ENCODE measurements at regions not wholly inside any gene's neighbourhood (a gene's known extent, or its start where the extent isn't known, plus 50 kb on each side); places are given as distances from the start of the nearest gene placed in this dataset.

GRCh38 chr1:18549106-18549505, 68.4 kb downstream of the KLHDC7A start:
- H3K4me2 ChIP-seq: no peak overlapping the region
- 58% methylated on average over 10 of the region's 10 CpGs for WGBS (ENCODE audit: missing lambda C conversion rate)
- H3K9me3 ChIP-seq: no peaks in the 10 kb centered on the region
- H3K4me1 ChIP-seq: no peaks in the 10 kb centered on the region
- ChIA-PET CTCF (interaction anchor here (2.0 kb wide), 1 partner anchor 32 kb away, joined by 5 read pairs; no protein-coding TSS in a partner anchor), POLR2A (no interaction called here)
- no peak overlapping the region for H3K4me3 ChIP-seq
- TF ChIP-seq, protein P1, sequence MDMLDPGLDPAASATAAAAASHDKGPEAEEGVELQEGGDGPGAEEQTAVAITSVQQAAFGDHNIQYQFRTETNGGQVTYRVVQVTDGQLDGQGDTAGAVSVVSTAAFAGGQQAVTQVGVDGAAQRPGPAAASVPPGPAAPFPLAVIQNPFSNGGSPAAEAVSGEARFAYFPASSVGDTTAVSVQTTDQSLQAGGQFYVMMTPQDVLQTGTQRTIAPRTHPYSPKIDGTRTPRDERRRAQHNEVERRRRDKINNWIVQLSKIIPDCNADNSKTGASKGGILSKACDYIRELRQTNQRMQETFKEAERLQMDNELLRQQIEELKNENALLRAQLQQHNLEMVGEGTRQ (IDR thresholded peaks at IDR 0.05): no peak
- no peak for TF ChIP-seq FOSB (CRISPR knock-in tag; IDR thresholded peaks at IDR 0.05)
- no peak overlapping the region for H3K27ac ChIP-seq
- DNase-seq (ENCODE audit: low read depth in 1 of 2, low spot score in 1 of 2) (no peak), FAIRE-seq (no peak), ATAC-seq (no peak)

DNA sequence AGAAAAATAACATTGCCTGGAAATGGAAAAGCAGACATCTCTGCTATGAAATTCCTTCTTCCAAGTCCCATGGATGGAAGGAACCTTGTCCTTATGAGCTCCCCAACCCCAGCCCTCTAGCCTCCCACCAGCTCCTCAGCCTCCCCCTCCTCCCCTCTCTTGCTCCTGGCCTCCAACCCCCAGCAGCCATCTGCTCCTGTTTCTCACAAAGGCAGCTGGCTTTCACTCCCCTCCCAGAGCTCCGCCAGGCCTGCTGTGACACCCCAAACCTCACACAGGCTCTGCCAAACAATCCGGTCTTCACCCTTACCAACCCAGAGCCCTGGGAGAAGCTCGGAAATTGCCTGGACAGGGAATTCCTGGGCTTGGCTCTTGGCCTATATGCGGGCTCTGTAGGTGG, 69.2 kb downstream of the KLHDC7A start:
- FAIRE-seq: no peak
- TF ChIP-seq MAFK (IDR thresholded peaks at IDR 0.05; ENCODE audit: partially characterized antibody): no peak
- no peak for TF ChIP-seq HEYL (CRISPR knock-in tag; IDR thresholded peaks at IDR 0.05)
- TF ChIP-seq ELK1 (IDR thresholded peaks at IDR 0.05; ENCODE audit: low read depth, low read length): no peak
- no peak for TF ChIP-seq NR3C1 (IDR thresholded peaks at IDR 0.05)
- no peak for TF ChIP-seq MAZ (IDR thresholded peaks at IDR 0.05; ENCODE audit: borderline replicate concordance, low read depth, low read length)
- no peak for TF ChIP-seq SREBF2 (IDR thresholded peaks at IDR 0.05)
- no peak for TF ChIP-seq ESRRA (IDR thresholded peaks at IDR 0.05; ENCODE audit: borderline replicate concordance, low read length)
- TF ChIP-seq, protein P2, sequence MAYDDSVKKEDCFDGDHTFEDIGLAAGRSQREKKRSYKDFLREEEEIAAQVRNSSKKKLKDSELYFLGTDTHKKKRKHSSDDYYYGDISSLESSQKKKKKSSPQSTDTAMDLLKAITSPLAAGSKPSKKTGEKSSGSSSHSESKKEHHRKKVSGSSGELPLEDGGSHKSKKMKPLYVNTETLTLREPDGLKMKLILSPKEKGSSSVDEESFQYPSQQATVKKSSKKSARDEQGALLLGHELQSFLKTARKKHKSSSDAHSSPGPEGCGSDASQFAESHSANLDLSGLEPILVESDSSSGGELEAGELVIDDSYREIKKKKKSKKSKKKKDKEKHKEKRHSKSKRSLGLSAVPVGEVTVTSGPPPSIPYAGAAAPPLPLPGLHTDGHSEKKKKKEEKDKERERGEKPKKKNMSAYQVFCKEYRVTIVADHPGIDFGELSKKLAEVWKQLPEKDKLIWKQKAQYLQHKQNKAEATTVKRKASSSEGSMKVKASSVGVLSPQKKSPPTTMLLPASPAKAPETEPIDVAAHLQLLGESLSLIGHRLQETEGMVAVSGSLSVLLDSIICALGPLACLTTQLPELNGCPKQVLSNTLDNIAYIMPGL (CRISPR knock-in tag; IDR thresholded peaks at IDR 0.05; ENCODE audit: borderline replicate concordance): no peak
- no peak for DNase-seq (ENCODE audit: low read depth in 1 of 2, low spot score in 1 of 2)
- ATAC-seq: no peak
- ChIA-PET CTCF (interaction anchor here (0.8 to 2.0 kb wide), 2 partner anchors 31 to 979 kb away, joined by 3 to 5 read pairs; no protein-coding TSS in a partner anchor), POLR2A (no interaction called here)
- WGBS (ENCODE audit: missing lambda C conversion rate): 35% methylated on average over 4 of the region's 4 CpGs
- Histone ChIP-seq H3K4me3 (no peak overlapping the region), H3K27ac (no peak overlapping the region), H3K4me2 (no peak overlapping the region), H3K9me3 (no peaks in the 10 kb centered on the region), H3K4me1 (no peaks in the 10 kb centered on the region)

- H3K4me1 ChIP-seq: no peaks in the 10 kb centered on the region; the same call in 2 of the 3 replicates
- TF ChIP-seq HEYL (CRISPR knock-in tag; IDR thresholded peaks at IDR 0.05): no peak
- no peak for TF ChIP-seq SREBF2 (IDR thresholded peaks at IDR 0.05)
- TF ChIP-seq MAZ (IDR thresholded peaks at IDR 0.05; ENCODE audit: borderline replicate concordance, low read depth, low read length): no peak
- TF ChIP-seq JUNB (IDR thresholded peaks at IDR 0.05): no peak
- TF ChIP-seq RCOR1 (IDR thresholded peaks at IDR 0.05; ENCODE audit: low read depth, low read length): no peak
- no peak for TF ChIP-seq HOXB5 (CRISPR knock-in tag; IDR thresholded peaks at IDR 0.05)
- TF ChIP-seq, protein P1 (IDR thresholded peaks at IDR 0.05): no peak
- H3K9me3 ChIP-seq: no peaks in the 10 kb centered on the region
- no peak overlapping the region for H3K4me3 ChIP-seq
- ATAC-seq (no peak), FAIRE-seq (no peak), DNase-seq (ENCODE audit: low read depth in 1 of 2, low spot score in 1 of 2) (no peak)
- H3K27ac ChIP-seq: no peak overlapping the region
- 52% methylated on average over 9 of the region's 9 CpGs for WGBS (ENCODE audit: missing lambda C conversion rate)
- ChIA-PET POLR2A (no interaction called here), CTCF (interaction anchor here (1.0 to 3.0 kb wide), 3 partner anchors 11 to 323 kb away, joined by 4 to 12 read pairs (median 11); no protein-coding TSS in a partner anchor)
- H3K4me2 ChIP-seq: no peak overlapping the region
Measured at GRCh38 chr1:18552631-18553030, 71.9 kb downstream of the KLHDC7A start.

- no peak overlapping the region for H3K27ac ChIP-seq
- FAIRE-seq (no peak), DNase-seq (ENCODE audit: low read depth in 1 of 2, low spot score in 1 of 2) (no peak), ATAC-seq (no peak)
- H3K9me3 ChIP-seq: no peaks in the 10 kb centered on the region
- 47% methylated on average over 10 of the region's 11 CpGs for WGBS (ENCODE audit: missing lambda C conversion rate)
- no peak overlapping the region for H3K4me3 ChIP-seq
- CTCF ChIA-PET: interaction anchor here (1.0 to 3.0 kb wide), 4 partner anchors 10 to 322 kb away, joined by 3 to 12 read pairs (median 8); no protein-coding TSS in a partner anchor
- POLR2A ChIA-PET: no interaction called here
- no peak overlapping the region for H3K4me2 ChIP-seq
- peaks cover 4% of the 10 kb centered on the region; the same call in 1 of the 3 replicates for H3K4me1 ChIP-seq
- TF ChIP-seq HEYL (CRISPR knock-in tag; IDR thresholded peaks at IDR 0.05) (no peak), FOSB (CRISPR knock-in tag; IDR thresholded peaks at IDR 0.05) (no peak), RARB (CRISPR knock-in tag; IDR thresholded peaks at IDR 0.05) (no peak), PHF8 (IDR thresholded peaks at IDR 0.05; ENCODE audit: borderline replicate concordance, low read depth) (no peak), EHF (CRISPR knock-in tag; IDR thresholded peaks at IDR 0.05) (no peak), JUNB (IDR thresholded peaks at IDR 0.05) (no peak), KDM5A (IDR thresholded peaks at IDR 0.05) (no peak), RCOR1 (IDR thresholded peaks at IDR 0.05; ENCODE audit: low read depth, low read length) (no peak), CHD2 (IDR thresholded peaks at IDR 0.05; ENCODE audit: low read length, partially characterized antibody) (no peak), FOXS1 (CRISPR knock-in tag; IDR thresholded peaks at IDR 0.05) (no peak), JUN (IDR thresholded peaks at IDR 0.05) (no peak), TP53 (CRISPR knock-in tag; IDR thresholded peaks at IDR 0.05) (no peak), CBX8 (IDR thresholded peaks at IDR 0.05) (no peak)
- TF ChIP-seq, protein P3, sequence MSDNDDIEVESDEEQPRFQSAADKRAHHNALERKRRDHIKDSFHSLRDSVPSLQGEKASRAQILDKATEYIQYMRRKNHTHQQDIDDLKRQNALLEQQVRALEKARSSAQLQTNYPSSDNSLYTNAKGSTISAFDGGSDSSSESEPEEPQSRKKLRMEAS (IDR thresholded peaks at IDR 0.05): no peak
- TF ChIP-seq, protein P4, sequence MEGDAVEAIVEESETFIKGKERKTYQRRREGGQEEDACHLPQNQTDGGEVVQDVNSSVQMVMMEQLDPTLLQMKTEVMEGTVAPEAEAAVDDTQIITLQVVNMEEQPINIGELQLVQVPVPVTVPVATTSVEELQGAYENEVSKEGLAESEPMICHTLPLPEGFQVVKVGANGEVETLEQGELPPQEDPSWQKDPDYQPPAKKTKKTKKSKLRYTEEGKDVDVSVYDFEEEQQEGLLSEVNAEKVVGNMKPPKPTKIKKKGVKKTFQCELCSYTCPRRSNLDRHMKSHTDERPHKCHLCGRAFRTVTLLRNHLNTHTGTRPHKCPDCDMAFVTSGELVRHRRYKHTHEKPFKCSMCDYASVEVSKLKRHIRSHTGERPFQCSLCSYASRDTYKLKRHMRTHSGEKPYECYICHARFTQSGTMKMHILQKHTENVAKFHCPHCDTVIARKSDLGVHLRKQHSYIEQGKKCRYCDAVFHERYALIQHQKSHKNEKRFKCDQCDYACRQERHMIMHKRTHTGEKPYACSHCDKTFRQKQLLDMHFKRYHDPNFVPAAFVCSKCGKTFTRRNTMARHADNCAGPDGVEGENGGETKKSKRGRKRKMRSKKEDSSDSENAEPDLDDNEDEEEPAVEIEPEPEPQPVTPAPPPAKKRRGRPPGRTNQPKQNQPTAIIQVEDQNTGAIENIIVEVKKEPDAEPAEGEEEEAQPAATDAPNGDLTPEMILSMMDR (IDR thresholded peaks at IDR 0.05): no peak
Measured at GRCh38 chr1:18553388-18553787, 72.7 kb downstream of the KLHDC7A start.

Measured in A549 (cell line).